Stimulated activated CD8-positive, alpha-beta memory T cell treated with anti-CD3 and anti-CD28 coated beads, Interleukin-15, amount 100 ng/mL, for 48 hours (primary cell): ENCODE measurements at regions not wholly inside any gene's neighbourhood (a gene's known extent, or its start where the extent isn't known, plus 50 kb on each side); places are given as distances from the start of the nearest gene placed in this dataset.

Experiments
- DNase-seq, 2 donors: peaks; one replicate each; pipeline ENCODE4 v3.0.0-alpha.2; 2020; ENCODE audit warnings: low read depth in 2 of 2

DNA sequence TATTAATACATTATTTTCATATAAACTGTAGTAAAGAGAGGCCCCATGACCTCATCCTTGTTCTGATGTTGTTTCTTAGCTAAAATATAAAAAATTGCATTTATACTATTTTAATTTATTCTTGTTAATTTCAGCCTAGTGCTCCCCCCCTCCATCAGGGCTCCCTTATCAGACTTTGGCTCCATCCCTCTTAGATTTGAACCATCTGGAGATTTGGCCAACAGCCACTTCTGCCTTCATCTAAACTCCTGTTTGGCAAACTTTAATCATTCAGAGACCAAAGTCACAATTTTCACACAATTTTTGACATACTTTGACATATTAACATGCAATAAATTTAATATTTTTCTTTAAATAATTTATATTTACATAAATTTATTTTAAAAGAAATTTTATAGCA lies 569.3 kb downstream of the TDRD15 start:
- DNase-seq, result no peak

DNA sequence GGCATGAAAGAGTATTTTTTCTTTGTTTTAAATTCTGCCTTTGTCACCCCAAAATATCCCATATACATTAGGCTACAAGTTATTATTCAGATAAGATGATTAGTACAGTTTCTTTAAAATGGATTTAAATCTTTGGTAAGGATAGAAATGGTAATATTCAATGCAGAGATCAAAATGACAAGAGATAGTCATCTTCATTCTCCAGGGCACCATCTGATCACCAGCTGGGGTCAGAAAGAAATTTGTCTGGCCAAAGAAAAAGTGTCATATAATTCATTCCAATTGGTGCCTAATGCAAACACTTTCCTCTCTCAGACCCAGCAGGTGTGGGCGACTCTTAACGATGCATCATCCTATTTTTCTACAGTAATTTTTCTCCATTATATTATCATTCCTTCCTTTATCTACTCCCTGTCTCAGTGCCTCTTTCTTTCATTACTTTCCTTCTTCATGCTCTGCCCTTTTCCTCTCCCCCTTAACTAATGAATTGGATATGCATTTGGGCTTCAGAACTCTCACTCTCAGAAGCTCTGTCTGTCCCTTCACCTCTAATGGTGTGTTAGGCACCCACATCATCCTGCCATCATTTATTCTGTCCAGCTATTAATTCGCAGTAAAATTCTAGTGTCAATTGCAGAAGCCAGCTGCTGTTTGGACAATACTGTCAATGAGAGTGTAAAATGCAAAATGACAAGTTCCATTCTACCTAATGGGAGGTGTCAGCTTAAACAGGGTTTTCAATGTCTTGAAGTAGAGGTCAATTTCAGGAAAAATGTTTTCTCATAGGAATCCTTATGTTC lies 570.5 kb downstream of the TDRD15 start:
- DNase-seq, result no peak

DNA sequence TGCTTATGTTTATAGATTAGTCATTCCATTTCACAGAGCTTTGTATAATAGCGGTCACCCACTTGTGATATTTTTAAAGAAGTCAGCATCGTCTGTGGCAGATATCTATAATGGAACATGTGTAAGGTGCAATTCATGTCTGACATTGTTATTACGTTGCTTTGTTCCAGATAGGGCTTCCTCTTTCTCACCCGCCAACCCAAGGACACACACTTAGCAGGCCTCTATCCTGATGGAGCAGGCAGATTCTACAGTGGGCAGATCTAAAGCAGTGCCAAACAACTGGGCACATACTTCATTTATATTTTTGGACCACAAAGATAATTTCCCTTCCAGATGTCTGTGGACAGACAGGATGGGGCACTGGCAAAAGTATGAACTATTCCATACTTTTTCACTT lies 573.1 kb downstream of the TDRD15 start:
- no peak for DNase-seq

DNA sequence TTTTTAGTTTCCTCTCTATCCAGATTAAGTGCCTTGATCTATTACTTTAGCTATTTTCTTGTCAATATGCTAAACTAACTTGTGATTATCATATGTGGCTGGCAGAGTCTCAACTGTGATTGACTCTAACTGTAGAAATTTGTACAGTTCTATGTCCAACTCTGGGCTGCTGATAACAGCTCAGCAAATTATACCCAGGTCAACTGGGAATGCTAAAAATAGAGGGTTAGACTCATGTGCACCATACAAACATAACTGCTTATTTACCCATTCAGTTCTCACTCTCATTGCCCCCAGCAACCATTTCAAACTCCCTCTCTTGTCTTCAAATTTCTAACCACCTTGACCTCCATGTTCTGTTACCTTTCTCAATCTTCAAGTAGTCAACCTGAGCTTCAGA lies 576.9 kb downstream of the TDRD15 start:
- no peak for DNase-seq

DNA sequence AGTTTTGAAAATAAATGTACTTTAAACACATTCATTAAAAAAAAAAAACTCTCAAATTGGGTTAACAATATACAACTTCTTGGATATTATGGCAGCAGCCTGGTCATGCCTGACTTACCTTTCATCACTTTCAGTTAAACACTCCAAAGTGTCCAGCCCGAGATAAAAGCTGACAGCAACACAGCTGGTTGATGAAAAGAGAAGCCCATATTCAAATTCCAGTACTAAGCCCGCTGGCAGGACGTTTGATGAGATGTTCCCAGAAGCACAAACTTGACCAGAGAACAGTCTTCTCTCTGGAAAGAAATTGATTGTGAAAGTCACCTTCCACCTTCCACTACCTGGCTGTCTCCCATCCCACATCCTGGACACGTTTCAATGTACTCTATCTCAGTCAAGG lies 586.3 kb downstream of the TDRD15 start:
- no peak for DNase-seq

DNA sequence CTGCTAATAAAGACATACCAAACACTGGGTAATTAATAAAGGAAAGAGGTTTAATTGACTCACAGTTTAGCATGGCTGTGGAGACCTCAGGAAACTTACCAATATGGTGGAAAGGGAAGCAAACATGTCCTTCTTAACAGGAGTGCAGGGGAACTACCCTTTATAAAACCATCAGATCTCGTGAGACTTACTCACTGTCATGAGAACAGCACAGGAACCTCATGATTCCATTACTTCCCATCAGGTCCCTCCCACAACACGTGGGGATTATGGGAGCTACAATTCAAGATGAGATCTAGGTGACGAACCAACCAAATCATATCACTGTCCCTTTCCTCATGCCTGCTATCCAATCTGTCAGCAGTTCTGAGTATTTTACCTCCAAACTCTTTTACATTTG lies 586.7 kb downstream of the TDRD15 start:
- no peak for DNase-seq

DNA sequence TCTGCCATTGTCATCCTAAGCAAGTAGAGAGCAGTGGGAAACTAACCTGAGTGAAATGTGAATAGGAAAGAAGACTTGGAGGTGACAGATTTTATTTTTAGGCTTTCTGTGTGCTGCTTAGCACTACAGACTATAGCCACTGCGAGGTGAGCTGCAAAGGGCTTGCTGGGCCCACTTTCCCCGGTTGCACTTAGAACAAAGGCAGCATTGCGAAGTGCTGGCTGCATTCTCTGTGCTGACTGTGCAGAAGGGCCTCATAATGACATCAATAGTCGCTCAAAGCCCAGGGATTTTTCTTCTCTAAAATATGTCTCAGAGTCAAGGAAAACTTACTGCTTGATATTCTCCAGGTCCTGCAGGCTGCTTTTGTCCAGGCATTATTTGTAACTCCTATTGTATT lies 592.1 kb downstream of the TDRD15 start:
- no peak for DNase-seq

DNA sequence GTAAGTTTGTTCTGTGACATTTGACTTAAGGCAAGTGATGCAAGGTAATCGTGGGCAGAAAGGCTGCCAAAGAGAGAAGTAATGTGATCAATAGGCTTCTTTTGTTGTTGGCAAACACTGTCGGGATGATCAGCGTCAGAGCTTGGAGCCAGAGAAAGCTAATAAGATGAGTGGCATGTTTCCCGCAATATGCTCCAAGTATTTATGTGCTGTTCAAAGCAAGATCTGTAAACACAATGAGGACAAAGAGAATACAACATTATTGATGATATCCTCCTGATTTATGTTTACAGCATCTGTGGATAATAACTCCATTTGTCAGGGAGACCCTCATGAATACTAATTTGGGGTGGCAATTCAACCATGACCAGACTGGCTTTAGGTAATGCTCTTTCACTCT lies 603.3 kb downstream of the TDRD15 start:
- DNase-seq, result no peak

DNA sequence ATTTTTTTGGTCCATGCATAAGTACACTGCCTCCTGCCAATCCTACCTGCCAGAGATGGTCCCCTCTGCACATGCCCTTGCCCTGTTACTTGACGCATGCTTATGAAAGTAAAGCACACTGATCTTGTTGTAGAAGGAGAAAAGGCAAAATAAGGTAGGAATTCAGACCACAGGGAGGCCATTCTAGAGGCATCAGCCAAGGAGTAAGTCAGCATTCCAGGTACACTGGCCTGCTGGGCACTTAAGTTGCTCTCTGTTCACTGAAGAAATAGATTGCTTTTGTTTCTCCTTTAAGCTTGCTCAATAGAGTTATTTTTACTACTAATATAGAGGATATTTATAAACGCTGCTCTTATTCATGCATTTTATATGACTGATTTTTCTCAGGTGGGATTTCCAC lies 604.4 kb downstream of the TDRD15 start:
- no peak for DNase-seq

DNA sequence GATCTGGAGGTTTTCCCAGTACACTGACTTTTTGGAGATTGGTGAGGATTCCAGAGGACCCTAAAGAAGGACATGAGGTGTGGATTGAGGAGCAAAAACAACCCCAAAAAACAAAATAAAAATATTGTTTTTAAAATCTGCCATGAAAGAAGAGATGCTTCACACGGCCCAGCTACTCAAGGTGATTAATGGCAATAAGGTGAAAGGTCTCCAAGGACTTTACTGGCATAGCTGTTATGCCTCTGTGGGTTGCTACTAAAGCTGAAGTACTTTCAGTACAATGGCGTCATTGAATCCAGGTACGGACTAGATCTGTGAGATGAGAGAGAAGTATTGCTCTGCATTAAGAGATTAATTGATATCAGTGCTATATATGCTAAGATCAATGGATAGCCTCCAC lies 606.4 kb downstream of the TDRD15 start:
- DNase-seq, result no peak

DNA sequence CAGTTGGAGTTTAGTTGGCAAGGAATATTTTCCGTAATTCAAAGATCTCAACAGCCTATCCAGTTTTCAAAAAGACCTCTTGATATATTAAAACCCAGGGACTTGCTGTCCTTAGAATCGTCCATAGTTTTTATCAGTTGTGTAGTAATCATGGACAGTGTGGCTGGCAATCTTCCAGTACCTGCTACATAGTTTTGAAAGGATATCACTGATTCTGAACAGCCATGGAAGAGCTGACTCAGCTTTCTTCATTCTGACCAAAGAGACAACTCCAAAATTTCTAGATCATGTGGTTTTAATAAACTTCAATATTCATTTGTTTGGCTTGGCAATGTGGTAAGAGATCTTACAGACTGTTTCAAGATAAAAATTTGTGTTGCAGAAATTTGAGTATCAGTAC lies 616.7 kb downstream of the TDRD15 start:
- DNase-seq, result no peak

DNA sequence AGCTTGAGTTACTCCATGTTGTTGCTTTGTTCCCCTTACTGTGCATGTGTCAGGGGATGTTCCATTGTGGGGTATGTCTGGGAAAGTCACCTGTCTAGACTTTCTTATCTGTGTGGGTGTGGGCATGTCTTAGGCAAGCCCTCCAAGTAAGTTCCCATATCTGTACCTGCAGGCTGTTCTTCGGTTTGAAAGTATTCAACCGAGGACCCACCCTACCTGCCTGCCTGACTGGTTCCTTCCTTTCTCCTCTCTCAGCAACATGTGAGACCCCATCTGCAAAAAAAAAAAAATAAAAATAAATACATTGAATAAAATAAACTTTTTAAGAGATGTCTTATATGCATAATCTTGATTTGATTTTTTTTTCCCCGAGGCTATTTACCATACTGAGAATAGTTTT lies 622.7 kb downstream of the TDRD15 start:
- no peak for DNase-seq

DNA sequence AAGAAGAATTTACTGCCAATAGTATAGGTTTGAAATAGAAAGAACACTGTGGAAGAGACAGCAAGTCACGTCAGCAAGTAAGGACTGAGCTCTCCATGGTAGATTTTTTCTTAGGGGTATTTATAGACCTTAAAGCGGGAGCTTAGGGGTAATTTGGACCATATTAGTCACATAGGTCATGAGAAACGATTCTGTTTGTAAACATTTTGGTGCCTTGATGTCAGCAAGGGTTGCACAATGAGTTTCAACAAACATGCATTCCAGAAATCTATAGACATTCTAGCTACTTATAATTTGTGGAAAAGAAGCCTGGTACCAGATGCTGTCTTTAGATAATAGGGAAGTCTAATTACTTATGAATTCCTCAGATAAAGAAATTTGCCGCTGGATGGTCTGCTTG lies 624.7 kb downstream of the TDRD15 start:
- no peak for DNase-seq

DNA sequence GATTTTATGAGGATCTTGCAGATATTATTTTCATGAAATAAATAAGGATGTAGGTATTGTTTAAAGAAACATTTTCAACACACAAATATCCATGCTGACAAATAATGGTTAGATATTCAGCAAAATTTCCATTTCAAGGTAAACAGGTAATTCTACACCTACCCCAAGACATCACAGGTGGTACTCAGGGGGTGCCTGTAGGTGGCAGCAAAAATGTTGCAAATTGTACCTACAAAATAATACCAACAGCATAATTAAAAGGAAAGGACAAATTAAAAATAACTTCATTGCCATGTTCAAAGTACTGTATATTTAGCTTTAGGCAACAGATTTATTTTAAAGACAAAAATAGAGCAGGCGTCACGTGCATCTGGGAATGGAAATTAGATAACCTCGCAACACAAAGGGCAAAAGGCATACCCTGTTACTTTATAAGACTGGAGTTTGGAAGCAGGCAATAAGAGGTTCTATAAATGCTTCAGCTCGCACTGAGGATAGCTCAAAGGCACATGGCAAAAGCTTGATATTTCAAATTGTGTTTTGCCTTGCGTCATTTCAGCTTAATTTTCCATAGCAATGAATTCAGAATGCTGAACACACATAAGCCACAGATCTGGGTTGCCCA lies 630.5 kb downstream of the TDRD15 start:
- no peak for DNase-seq

DNA sequence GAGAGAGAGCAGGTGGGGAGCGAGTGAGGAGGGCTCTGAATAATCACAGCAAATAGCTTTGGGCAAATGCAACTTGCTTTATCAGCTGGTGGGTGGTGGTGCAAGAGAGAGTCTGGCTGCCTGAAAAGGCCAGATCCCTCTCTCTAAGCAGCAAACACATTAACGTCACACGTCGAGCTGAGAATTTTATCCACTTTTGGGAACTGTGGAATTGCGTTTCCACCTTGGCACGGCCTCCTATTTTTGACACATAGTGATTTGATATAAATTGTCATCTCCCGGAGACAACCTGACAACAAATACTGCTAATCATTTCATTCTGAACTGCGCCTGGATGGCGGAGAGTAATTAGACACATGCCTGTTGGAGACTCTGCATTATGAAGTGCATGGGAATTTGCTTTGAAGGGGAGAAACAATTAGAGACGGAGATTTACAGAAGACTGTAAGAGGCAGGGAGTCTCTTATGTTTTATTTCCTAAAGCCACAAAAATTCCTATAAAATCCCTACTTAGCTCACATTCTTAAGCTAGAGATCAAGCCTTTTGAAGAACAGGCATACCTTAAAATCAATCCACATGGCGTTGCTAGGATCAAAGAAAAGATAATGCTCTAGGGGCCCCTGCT lies 634.1 kb downstream of the TDRD15 start:
- DNase-seq, result no peak

DNA sequence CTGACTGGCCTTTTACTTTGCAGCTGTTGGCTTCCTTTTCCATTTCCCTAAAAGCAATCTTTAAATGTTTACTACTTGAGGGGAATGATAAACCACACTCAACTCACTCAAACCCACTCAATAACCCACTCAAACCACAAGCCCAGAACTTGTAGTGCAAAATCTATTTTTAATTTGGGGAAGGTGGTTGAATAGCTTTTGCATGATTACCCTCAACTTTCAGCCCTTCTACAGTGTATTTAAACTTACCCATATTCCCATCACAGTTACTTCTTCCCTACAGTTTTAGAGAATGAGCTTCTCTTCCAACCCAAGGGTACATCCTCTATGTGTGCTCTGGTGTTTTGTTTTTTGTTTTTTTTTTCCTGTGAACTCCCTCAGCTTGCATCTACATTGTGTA lies 636.1 kb downstream of the TDRD15 start:
- no peak for DNase-seq

DNA sequence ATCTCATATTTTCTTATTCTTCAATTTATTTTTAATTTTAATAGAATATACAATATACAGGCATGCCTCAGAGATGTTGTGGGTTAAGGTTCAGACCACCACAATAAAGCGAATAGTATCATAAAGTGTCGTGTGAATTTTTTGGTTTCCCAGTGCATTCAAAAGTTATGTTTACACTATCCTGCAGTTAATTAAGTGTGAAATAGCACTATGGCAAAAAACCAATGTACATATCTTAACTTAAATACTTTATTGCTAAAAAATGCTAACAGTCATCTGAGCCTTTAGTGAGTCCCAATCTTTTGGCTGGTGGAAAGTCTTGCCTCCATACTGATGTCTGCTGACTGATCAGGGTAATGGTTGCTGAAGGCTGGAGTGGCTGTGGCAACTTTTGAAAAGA lies 637.6 kb downstream of the TDRD15 start:
- no peak for DNase-seq

DNA sequence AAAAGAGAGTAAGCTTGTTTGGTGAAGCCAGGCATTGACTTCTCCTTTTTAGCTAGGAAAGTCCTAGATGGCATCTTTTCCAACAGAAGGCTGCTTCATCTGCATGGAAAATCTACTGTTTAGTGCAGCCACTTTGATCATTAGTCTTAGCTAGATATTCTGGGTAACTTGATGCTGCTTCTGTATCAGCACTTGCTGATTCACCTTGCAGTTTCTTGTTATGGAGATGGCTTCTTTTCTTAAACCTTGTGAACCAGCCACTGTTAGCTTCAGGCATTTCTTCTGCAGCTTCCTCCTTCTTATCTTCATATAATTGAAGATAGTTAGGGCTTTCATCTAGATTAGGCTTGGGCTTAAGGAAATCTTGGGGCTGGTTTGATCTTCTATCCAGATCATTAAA lies 639.7 kb downstream of the TDRD15 start:
- DNase-seq, result no peak

DNA sequence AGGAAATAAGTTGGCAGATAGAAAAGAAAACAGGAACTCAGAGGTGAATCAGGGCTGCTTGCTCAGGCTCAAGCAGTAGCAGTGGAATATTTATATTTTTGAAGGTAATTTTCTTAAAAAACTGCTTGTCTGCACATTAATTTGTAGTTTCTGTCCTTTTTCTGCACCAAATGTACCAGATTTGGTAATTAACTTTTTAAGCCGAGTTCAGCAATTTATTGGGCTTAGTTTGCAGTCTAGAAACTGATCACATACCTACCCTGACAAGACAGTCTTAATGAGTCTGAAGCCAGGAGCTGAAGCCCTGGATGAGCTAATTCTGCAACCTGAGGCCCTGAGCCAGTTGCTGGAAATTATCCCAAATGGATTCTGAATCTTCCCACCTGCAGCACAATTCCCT lies 647.0 kb downstream of the TDRD15 start:
- DNase-seq, result no peak

DNA sequence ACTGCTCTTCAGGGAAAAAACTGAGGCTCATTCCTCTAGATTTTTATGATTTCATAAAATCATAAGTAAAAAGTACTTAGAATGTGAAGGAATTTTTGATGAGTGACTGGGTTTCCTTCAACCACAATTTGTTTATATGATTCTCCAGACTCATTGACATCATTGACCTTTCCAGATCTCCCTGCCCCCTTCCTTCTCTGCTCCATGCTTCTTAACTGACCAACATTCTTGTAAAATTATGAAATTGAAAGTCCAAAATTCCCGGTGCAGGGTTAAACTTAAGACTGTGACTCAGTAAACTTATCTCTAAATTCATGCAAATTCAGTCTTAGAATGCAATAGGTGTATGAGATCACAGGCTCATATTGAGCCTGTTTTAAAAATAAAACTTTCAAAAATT lies 648.9 kb downstream of the TDRD15 start:
- DNase-seq, result no peak

DNA sequence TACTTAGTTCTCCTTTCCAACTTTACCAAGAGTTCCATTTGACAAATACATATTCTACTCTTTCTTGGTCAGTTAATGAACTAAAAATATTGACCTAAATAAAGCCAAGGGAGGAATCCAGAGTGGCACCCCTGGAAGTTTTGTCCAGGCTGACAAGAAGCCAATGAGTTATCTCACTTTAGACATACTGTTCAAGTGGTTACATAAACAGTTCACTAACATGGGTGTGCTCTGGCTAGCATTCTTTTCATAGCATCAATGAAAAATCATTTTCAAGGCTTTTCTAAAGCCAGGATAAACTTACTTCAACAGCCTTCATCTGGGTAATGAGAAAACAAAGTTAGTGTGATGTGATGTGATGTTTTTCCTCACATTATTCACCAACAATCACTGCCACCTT lies 649.4 kb downstream of the TDRD15 start:
- no peak for DNase-seq

DNA sequence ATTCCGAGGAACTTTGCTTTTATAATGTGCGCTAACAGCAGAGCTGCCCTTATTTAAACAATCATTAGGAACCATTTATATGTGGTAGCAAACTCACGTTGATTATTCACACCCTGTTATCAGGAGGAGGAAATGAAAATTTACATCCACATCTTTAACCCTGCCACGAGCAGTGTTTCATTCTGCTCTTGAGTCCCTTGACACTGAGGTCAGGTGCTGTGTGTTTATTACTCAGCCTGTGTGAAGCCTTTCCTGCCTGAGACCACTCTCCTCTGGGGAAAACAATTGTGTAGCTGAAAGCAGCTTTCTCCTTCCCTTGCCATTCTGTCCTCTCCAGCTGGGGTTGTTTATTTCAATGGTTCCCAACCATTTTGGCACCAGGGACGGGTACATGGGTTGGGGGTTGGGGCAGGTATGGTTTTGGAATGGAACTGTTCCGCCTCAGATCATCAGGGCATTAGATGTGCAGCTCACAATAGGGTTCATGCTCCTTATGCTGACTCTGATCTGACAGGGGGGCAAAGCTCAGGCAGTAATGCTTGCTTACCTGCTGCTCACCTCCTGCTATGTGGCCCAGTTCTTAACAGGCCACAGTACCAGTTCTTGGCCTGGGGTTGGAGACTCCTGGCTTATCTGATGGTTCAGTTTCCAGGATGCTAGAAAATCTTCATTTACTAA lies 651.1 kb downstream of the TDRD15 start:
- DNase-seq, result no peak

DNA sequence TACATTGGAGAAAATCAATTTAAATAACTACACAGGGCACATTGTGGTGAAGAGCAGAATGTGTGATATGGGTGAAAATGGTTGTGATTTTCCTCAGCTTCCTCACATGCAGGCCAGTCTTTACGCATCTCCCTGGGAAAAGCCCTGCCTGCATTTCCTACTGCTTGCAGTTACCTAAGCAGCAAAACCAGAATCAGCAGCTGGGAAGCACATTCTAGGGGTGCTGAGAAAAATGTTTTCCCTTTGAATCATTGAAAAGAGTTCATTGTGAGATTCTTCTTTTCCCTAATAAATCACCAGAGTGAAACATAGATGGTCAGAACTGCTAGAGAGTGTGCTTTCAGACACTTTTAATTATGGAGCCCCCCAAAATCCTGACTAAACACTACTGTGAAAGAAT lies 656.0 kb downstream of the TDRD15 start:
- DNase-seq, result no peak
